ENCODE measurements at regions not wholly inside any gene's neighbourhood (a gene's known extent, or its start where the extent isn't known, plus 50 kb on each side); places are given as distances from the start of the nearest gene placed in this dataset.
"Not testable (repeated sequence)": the region's sequence is repeated elsewhere in the genome, so short reads cannot be mapped to it uniquely, and the experiment has no call there.

GRCh38 chrY:22013010-22013409 lies 95.2 kb upstream of the RBMY1E start:
- H3K4me1 Mint-ChIP-seq; H3K4me3 Mint-ChIP-seq; H3K36me3 ChIP-seq (ENCODE audit: control insufficient read depth in 2 of 2, extremely low read depth in 1 of 2, insufficient read depth in 1 of 2, low read length in 1 of 2); H3K4me3 ChIP-seq (ENCODE audit: control insufficient read depth in 1 of 2, extremely low read depth in 1 of 2, low read length in 1 of 2); ATAC-seq (replicated peaks in 1 of 4); CTCF ChIA-PET; H3K27ac ChIP-seq (ENCODE audit: low read length); H3K4me1 ChIP-seq (ENCODE audit: control insufficient read depth in 1 of 2, extremely low read depth in 1 of 2, insufficient read depth in 2 of 2, low read length in 2 of 2); H3K27me3 Mint-ChIP-seq; H3K9me3 Mint-ChIP-seq; H3K36me3 Mint-ChIP-seq; H3K27me3 ChIP-seq (replicated peaks in 1 of 2; ENCODE audit: control insufficient read depth in 2 of 2, extremely low read depth in 1 of 2, insufficient read depth in 2 of 2, low read length in 1 of 2); H3K9me3 ChIP-seq; DNase-seq; POLR2A ChIA-PET; H3K27ac Mint-ChIP-seq: not testable (repeated sequence)
- WGBS (ENCODE audit: insufficient coverage): no CpG with 5 or more reads among the region's 3 CpGs

GRCh38 chrY:22001163-22001562 lies 83.3 kb upstream of the RBMY1E start:
- ATAC-seq (replicated peaks in 1 of 4); H3K4me3 ChIP-seq (ENCODE audit: control insufficient read depth in 1 of 2, extremely low read depth in 1 of 2, low read length in 1 of 2); H3K27ac Mint-ChIP-seq; H3K4me3 Mint-ChIP-seq; H3K36me3 Mint-ChIP-seq; POLR2A ChIA-PET; H3K27me3 Mint-ChIP-seq; CTCF ChIA-PET; H3K9me3 Mint-ChIP-seq; H3K27me3 ChIP-seq (replicated peaks in 1 of 2; ENCODE audit: control insufficient read depth in 2 of 2, extremely low read depth in 1 of 2, insufficient read depth in 2 of 2, low read length in 1 of 2); H3K4me1 ChIP-seq (ENCODE audit: control insufficient read depth in 1 of 2, extremely low read depth in 1 of 2, insufficient read depth in 2 of 2, low read length in 2 of 2); H3K4me1 Mint-ChIP-seq; H3K27ac ChIP-seq (ENCODE audit: low read length); H3K9me3 ChIP-seq; H3K36me3 ChIP-seq (ENCODE audit: control insufficient read depth in 2 of 2, extremely low read depth in 1 of 2, insufficient read depth in 1 of 2, low read length in 1 of 2); DNase-seq: not testable (repeated sequence)
- WGBS (ENCODE audit: insufficient coverage): no CpG with 5 or more reads among the region's 4 CpGs

GRCh38 chrY:21987222-21987621 lies 69.4 kb upstream of the RBMY1E start:
- CTCF ChIA-PET; H3K36me3 Mint-ChIP-seq; H3K27ac Mint-ChIP-seq; DNase-seq; H3K27me3 ChIP-seq (replicated peaks in 1 of 2; ENCODE audit: control insufficient read depth in 2 of 2, extremely low read depth in 1 of 2, insufficient read depth in 2 of 2, low read length in 1 of 2); H3K9me3 ChIP-seq; H3K4me1 ChIP-seq (ENCODE audit: control insufficient read depth in 1 of 2, extremely low read depth in 1 of 2, insufficient read depth in 2 of 2, low read length in 2 of 2); H3K4me3 ChIP-seq (ENCODE audit: control insufficient read depth in 1 of 2, extremely low read depth in 1 of 2, low read length in 1 of 2); H3K9me3 Mint-ChIP-seq; H3K36me3 ChIP-seq (ENCODE audit: control insufficient read depth in 2 of 2, extremely low read depth in 1 of 2, insufficient read depth in 1 of 2, low read length in 1 of 2); H3K27me3 Mint-ChIP-seq; POLR2A ChIA-PET; H3K4me3 Mint-ChIP-seq; ATAC-seq (replicated peaks in 1 of 4); H3K4me1 Mint-ChIP-seq; H3K27ac ChIP-seq (ENCODE audit: low read length): not testable (repeated sequence)
- WGBS (ENCODE audit: insufficient coverage): no CpG with 5 or more reads among the region's 2 CpGs

- H3K9me3 Mint-ChIP-seq; H3K4me3 ChIP-seq (ENCODE audit: control insufficient read depth in 1 of 2, extremely low read depth in 1 of 2, low read length in 1 of 2); DNase-seq; H3K4me3 Mint-ChIP-seq; ATAC-seq (replicated peaks in 1 of 4); H3K27me3 Mint-ChIP-seq; H3K4me1 Mint-ChIP-seq; H3K36me3 Mint-ChIP-seq; H3K27me3 ChIP-seq (replicated peaks in 1 of 2; ENCODE audit: control insufficient read depth in 2 of 2, extremely low read depth in 1 of 2, insufficient read depth in 2 of 2, low read length in 1 of 2); CTCF ChIA-PET; H3K27ac Mint-ChIP-seq; H3K27ac ChIP-seq (ENCODE audit: low read length); H3K36me3 ChIP-seq (ENCODE audit: control insufficient read depth in 2 of 2, extremely low read depth in 1 of 2, insufficient read depth in 1 of 2, low read length in 1 of 2); POLR2A ChIA-PET; H3K9me3 ChIP-seq; H3K4me1 ChIP-seq (ENCODE audit: control insufficient read depth in 1 of 2, extremely low read depth in 1 of 2, insufficient read depth in 2 of 2, low read length in 2 of 2): not testable (repeated sequence)
- WGBS (ENCODE audit: insufficient coverage): no CpG with 5 or more reads among the region's 2 CpGs
These were observed 63.1 kb upstream of the RBMY1E start for GRCh38 chrY:21980937-21981336.

GRCh38 chrY:21980348-21980747 lies 62.5 kb upstream of the RBMY1E start:
- H3K27me3 Mint-ChIP-seq; ATAC-seq (replicated peaks in 1 of 4); H3K36me3 Mint-ChIP-seq; H3K27ac ChIP-seq (ENCODE audit: low read length); POLR2A ChIA-PET; CTCF ChIA-PET; H3K27me3 ChIP-seq (replicated peaks in 1 of 2; ENCODE audit: control insufficient read depth in 2 of 2, extremely low read depth in 1 of 2, insufficient read depth in 2 of 2, low read length in 1 of 2); H3K4me3 ChIP-seq (ENCODE audit: control insufficient read depth in 1 of 2, extremely low read depth in 1 of 2, low read length in 1 of 2); H3K9me3 Mint-ChIP-seq; DNase-seq; H3K4me3 Mint-ChIP-seq; H3K9me3 ChIP-seq; H3K4me1 Mint-ChIP-seq; H3K27ac Mint-ChIP-seq; H3K4me1 ChIP-seq (ENCODE audit: control insufficient read depth in 1 of 2, extremely low read depth in 1 of 2, insufficient read depth in 2 of 2, low read length in 2 of 2); H3K36me3 ChIP-seq (ENCODE audit: control insufficient read depth in 2 of 2, extremely low read depth in 1 of 2, insufficient read depth in 1 of 2, low read length in 1 of 2): not testable (repeated sequence)
- WGBS (ENCODE audit: insufficient coverage): no CpG with 5 or more reads among the region's 1 CpG

- H3K9me3 ChIP-seq; H3K4me1 Mint-ChIP-seq; POLR2A ChIA-PET; H3K4me3 Mint-ChIP-seq; H3K27ac Mint-ChIP-seq; H3K36me3 ChIP-seq (ENCODE audit: control insufficient read depth in 2 of 2, extremely low read depth in 1 of 2, insufficient read depth in 1 of 2, low read length in 1 of 2); DNase-seq; H3K27me3 Mint-ChIP-seq; H3K27ac ChIP-seq (ENCODE audit: low read length); H3K4me3 ChIP-seq (ENCODE audit: control insufficient read depth in 1 of 2, extremely low read depth in 1 of 2, low read length in 1 of 2); H3K27me3 ChIP-seq (replicated peaks in 1 of 2; ENCODE audit: control insufficient read depth in 2 of 2, extremely low read depth in 1 of 2, insufficient read depth in 2 of 2, low read length in 1 of 2); H3K36me3 Mint-ChIP-seq; ATAC-seq (replicated peaks in 1 of 4); H3K4me1 ChIP-seq (ENCODE audit: control insufficient read depth in 1 of 2, extremely low read depth in 1 of 2, insufficient read depth in 2 of 2, low read length in 2 of 2); CTCF ChIA-PET; H3K9me3 Mint-ChIP-seq: not testable (repeated sequence)
- WGBS (ENCODE audit: insufficient coverage): no CpG with 5 or more reads among the region's 4 CpGs
These were observed 61.3 kb upstream of the RBMY1E start for GRCh38 chrY:21979106-21979505.

GRCh38 chrY:21978204-21978603 lies 60.4 kb upstream of the RBMY1E start:
- CTCF ChIA-PET; H3K4me1 Mint-ChIP-seq; DNase-seq; H3K4me3 ChIP-seq (ENCODE audit: control insufficient read depth in 1 of 2, extremely low read depth in 1 of 2, low read length in 1 of 2); H3K4me1 ChIP-seq (ENCODE audit: control insufficient read depth in 1 of 2, extremely low read depth in 1 of 2, insufficient read depth in 2 of 2, low read length in 2 of 2); POLR2A ChIA-PET; H3K27me3 ChIP-seq (replicated peaks in 1 of 2; ENCODE audit: control insufficient read depth in 2 of 2, extremely low read depth in 1 of 2, insufficient read depth in 2 of 2, low read length in 1 of 2); H3K27ac Mint-ChIP-seq; H3K36me3 Mint-ChIP-seq; H3K9me3 ChIP-seq; H3K4me3 Mint-ChIP-seq; H3K9me3 Mint-ChIP-seq; H3K27ac ChIP-seq (ENCODE audit: low read length); H3K27me3 Mint-ChIP-seq; ATAC-seq (replicated peaks in 1 of 4); H3K36me3 ChIP-seq (ENCODE audit: control insufficient read depth in 2 of 2, extremely low read depth in 1 of 2, insufficient read depth in 1 of 2, low read length in 1 of 2): not testable (repeated sequence)
- no CpG with 5 or more reads among the region's 2 CpGs for WGBS (ENCODE audit: insufficient coverage)
